GM13976 (cell line): ENCODE measurements at regions not wholly inside any gene's neighbourhood (a gene's known extent, or its start where the extent isn't known, plus 50 kb on each side); places are given as distances from the start of the nearest gene placed in this dataset.

ENCODE experiments used
- DNase-seq: peaks from one replicate; pipeline ENCODE4 v3.0.0; 2012; ENCODE audit warnings: low spot score
- CTCF ChIP-seq: IDR thresholded peaks from 2 replicates; pipeline ENCODE4 v1.5.1; 2012; ENCODE audit warnings: borderline replicate concordance, mild to moderate bottlenecking; ENCODE audit not compliant: insufficient read depth; ENCODE audit errors: extremely low read depth, missing control alignments, control extremely low read depth
- in situ Hi-C: fragments of 300-500 bp; cut with MboI; formaldehyde crosslinking; loops from one replicate; pipeline ENCODE4 v1.12.0; 2022; ENCODE audit warnings: low sequenced_read_pairs, mixed read lengths, inconsistent platforms; ENCODE audit not compliant: unreplicated experiment

GRCh38 chr7:18191862-18192625, 164.4 kb upstream of the PRPS1L1 start:
- no peak for TF ChIP-seq CTCF

GRCh38 chr7:18194616-18195015, 167.0 kb upstream of the PRPS1L1 start:
- TF ChIP-seq CTCF = no peak
- DNase-seq = no peak
- in situ Hi-C loops = loop anchor here (25.0 kb wide), 1 partner anchor 107 kb away; no protein-coding TSS in a partner anchor

More at GRCh38 chr7:18191862-18192625, 164.4 kb upstream of the PRPS1L1 start:
- in situ Hi-C loops = loop anchor here (25.0 kb wide), 1 partner anchor 105 kb away; no protein-coding TSS in a partner anchor
- DNase-seq = no peak

GRCh38 chr7:18196638-18197037, 169.0 kb upstream of the PRPS1L1 start:
- no peak for TF ChIP-seq CTCF
- in situ Hi-C loops = loop anchor here (25.0 kb wide), 1 partner anchor 109 kb away; no protein-coding TSS in a partner anchor
- no peak for DNase-seq

GRCh38 chr7:18198868-18199267, 171.2 kb upstream of the PRPS1L1 start:
- in situ Hi-C loops = loop anchor here (25.0 kb wide), 1 partner anchor 112 kb away; no protein-coding TSS in a partner anchor
- no peak for DNase-seq
- no peak for TF ChIP-seq CTCF

- TF ChIP-seq CTCF = no peak
- in situ Hi-C loops = no loop called here
- DNase-seq = no peak
These were observed 172.6 kb upstream of the PRPS1L1 start for GRCh38 chr7:18200266-18200665.

- in situ Hi-C loops = no loop called here
- no peak for TF ChIP-seq CTCF
- no peak for DNase-seq
These were observed 173.2 kb upstream of the PRPS1L1 start for GRCh38 chr7:18200855-18201254.
